Occipital lobe (tissue), 1 donor: ENCODE measurements at regions not wholly inside any gene's neighbourhood (a gene's known extent, or its start where the extent isn't known, plus 50 kb on each side); places are given as distances from the start of the nearest gene placed in this dataset.
"Not testable (repeated sequence)": the region's sequence is repeated elsewhere in the genome, so short reads cannot be mapped to it uniquely, and the experiment has no call there.

ENCODE experiments used
- DNase-seq: peaks from one replicate; lab custom pipeline; 2025; lab: John Stamatoyannopoulos, UW

- no peak for DNase-seq
These were observed 169.0 kb upstream of the GRK3 start for GRCh38 chr22:25395468-25395867.

DNA sequence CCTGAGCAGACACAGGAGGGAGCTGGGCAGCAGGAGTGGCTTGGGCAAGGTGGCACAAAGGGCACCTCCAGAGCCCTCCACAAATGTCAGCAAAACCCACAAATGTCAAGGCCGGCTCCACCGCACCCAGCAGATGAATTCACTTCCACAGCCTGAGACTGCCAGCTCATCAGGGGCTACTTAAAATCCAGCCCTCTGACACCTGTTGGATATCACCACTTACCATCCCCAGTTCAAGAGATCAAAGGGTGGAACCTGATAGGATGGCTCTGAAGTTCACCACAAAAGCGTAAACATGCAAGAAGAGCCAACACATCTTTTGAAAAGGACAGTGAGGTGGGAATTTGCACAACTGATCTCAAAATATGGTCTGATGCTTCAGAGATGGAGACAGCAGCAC, 168.6 kb upstream of the GRK3 start:
- DNase-seq: no peak

DNA sequence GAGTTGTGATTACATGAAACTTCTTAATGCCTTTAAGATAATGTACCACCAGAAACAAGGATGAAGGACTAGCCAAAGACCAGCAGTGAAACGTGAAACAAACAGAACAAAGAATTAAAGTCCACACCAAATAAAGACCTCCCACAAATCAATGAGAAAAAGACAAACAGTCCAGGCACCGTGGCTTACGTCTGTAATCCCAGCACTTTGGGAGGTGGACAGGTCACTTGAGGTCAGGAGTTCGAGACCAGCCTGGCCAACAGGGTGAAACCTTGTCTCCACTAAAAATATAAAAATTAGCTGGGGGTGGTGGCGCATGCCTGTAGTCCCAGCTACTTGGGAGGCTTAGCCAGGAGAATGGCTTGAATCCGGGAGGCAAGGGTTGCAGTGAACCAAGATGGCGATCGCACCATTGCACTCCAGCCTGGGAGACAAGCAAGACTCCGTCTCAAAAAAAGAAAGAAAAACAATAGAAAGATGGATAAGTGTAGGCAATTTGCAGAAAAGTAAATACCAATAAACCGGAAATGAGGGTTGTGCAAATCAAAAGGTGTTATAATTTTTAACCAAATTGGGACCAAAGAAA, 167.8 kb upstream of the GRK3 start:
- DNase-seq: no peak

DNA sequence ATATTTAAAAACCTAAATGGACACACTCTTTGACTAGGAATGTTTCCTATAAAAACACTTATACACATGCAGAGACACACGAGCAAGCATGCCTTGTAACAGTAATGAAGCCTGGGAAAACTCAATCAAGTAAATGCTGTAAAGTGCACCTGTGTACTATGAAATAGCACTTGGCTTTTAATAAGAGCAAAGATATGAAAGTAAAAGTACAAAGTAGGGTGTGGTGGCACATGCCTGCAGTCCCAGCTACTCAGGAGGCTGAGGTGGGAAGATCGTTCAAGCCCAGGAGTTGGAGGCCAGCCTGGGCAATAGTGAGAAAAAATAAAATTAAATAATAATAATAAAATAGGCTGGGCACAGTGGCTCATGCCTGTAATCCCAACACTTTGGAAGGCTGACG, 166.9 kb upstream of the GRK3 start:
- DNase-seq: no peak

DNA sequence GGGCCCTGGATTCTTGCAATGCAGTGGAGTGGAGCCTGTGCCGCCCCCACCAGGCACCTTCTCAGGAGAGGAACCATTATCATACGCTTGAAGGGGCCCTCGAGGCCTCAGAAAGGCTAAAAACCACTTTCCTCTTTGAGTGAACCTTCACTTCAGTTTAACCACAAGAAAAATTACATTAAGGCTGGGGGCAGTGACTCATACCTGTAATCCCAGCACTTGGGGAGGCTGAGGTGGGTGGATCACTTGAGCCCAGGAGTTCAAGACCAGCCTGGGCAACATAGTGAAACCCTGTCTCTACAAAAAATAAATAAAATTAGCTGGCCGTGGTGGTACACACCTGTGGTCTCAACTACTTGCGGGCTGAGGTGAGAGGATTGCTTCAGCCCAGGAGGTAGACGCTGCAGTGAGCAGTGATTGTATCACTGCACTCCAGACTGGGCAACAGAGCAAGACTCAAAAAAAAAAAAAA, 165.8 kb upstream of the GRK3 start:
- DNase-seq: not testable (repeated sequence)

- DNase-seq: no peak
These were observed 164.8 kb upstream of the GRK3 start for GRCh38 chr22:25399649-25400151.

DNA sequence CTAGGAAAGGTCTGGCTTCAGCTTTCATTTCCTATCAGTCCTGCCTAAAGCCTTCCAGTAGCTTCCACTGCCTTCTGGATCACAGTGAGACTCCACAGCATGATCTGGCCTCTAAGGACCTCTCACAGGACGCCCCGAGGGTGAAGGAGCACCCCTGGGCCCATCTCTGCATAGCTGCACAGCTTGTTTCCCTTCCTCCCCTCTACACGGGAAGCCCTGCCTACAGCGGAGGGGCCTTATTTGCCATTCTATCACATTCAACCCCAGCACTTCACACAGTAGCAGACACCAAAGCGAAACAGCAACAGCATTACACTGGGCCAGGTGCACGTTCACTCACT, 162.3 kb upstream of the GRK3 start:
- no peak for DNase-seq

DNA sequence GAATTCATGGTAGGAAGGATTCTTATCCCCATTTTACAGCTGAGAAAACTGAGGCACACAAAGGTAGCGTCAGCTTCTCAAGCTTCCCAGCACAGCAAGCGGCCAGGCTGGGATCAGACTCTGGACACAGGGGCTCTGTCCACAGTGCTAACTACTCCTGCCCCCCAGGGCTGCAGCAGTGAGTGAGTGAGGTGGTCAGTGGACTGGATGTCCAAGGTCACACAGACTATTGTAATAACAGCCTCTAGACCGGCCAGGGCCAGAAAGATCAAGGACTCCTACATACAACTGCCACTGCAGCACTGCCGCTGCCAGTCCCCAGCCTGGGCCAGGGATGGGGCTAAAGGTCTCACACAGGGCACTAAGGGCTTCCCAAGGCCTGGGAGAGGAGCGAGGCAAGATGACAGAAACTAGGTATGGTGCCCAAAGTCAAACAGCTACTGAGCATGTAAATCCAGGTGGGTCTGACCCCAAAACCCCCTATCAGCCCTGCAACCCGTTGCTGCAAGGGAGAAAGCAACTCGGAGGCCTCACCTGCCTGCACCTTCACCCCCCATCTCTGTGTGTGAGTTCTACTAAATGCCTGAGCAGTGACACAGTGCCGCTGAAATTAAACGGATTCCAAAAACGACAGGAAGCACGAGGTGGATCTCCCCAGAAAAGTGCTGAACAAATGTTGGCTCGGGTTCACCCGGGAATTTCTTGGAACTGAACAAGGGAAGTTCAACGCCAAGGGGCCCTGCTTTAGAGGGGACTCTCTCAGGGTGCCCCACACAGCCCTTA, 161.8 kb upstream of the GRK3 start:
- DNase-seq: no peak

GRCh38 chr22:25403284-25403810, 161.1 kb upstream of the GRK3 start:
- DNase-seq: no peak

DNA sequence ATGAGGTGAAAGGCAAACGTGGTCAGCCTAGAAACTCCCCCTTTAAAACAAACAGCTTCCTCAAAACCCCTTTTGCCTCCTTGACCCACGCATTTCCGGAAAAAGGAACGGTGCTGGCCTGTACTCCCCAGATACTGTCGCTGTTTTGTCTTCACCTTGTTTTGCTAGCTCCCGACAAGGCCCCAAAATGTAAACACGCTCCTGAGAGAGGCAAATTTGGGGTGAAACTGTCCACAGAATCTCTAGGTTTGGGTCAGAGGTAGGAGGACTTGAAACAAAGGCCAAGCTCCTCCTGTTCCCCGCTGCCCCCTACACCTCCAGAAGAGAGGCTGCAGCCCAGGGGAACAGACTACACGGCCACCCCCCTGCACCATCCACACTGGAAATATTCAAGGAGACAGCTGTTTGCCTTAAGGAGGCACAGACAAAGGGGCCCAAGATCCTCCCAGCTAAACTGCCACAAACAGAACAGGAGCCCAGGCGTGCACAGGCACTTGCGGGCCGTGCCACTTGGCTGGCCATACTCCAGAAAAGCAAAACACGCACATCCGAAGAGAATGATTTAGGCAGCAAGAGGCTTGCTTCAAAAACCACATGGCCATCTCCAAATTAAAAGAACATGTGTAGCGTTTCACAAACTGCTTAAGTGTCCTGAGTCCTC, 160.5 kb upstream of the GRK3 start:
- no peak for DNase-seq

DNA sequence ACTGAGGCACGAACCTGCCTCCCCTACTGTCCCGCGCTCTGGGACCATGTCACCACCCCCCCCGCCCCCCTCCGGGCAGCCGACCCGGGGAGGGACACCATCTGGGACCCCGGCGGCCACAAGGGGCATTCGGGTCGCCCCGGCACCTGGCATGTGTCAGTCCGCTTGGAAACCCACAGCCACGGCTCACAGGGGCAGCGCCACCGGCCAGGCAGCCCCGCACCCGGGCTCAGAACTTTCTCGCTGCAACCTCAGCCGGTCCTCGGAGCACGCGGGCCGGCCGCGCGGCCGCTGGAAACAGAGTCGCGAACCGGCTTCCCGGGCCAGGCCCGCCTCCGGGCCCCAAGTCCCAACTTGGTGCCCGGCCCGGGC, 159.9 kb upstream of the GRK3 start:
- DNase-seq: no peak

- peak; percentile 59 for DNase-seq
These were observed 159.3 kb upstream of the GRK3 start for GRCh38 chr22:25404928-25405816.

DNA sequence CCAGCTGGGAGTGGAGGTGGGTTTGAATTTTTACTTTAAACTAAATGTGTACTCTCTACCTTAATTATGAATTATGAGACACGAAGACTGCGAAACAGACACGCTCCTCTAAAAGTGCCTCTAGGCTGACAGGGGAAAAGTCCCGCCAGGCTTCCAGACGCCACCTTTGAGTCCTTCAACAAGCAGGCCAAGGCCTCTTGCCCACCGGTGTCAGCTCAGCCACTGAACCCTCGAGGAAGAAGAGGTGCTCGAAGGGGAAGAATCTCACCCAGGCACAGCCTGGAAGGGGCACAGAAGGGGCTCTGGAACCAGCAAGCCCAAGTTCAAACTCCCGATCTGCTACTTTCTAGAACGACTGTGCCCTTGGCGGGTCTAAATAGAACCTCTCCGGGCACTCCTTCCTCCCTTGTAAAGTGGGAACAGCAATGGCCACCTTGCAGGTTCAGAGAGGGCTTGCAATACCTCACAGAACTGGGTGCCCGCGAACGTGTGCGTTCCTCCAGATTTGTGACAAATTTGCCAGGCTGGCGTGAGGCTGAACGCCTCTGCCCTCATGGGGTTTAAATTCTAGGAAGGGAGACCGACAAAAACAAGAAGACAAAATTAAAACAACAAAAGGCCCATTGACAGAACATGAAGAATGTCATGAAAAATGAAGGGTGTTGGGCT, 158.5 kb upstream of the GRK3 start:
- DNase-seq: no peak

DNA sequence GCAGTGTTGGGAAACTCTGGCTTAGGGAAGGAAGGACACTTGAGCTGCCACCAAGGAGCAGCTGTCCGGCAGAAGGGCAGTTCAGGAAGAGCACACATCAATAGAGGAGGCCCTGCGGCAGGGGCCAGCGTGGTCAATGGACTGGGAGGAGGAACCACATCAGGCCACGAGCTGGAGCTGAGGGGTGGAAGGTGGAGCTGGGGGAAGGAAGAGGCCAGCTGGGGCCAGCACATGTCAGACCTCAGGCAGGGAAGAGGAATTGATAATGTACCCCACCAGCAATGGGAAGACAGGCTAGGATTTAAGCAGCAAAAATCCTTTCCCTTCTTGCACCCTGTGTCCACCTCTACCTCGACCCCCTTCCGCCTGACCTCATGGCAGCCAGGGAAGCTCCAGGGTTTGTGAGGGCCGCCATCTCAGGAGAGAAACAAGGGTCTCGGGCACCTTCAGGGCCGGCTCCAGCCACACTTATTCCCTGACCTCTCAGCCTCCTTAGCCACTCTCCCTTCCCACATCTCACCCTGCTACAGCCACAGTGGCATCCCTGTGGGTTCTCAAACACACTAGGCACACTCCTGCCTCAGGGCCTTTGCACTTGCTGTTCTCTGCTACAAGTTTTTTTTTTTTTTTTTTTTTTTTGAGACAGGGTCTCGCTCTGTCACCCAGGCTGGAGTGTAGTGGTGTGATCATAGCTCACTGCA, 157.8 kb upstream of the GRK3 start:
- no peak for DNase-seq

DNA sequence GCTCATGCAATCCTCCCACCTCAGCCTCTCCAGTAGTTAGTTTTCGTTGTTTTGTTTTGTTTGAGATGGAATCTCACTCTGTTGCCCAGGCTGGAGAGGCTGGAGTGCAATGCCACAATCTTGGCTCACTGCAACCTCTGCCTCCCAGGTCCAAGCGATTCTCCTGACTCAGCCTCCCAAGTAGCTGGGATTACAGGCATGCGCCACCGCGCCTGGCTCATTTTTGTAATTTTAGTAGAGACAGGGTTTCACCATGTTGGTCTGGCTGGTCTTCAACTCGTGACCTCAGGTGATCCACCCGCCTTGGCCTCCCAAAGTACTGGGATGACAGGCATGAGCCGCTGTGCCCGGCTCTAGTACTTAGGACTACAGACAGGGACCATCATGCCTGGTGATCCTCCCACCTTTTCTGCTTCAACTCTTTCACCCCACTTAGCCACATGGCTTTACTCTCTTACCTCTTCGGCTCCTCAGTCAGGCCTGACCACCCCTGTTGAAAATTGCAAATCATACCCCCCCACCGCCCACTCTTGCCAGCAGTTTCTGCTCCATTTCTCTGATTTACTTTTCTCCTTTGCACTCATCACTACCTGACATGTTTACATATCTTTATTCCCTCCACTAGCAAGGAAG, 157.1 kb upstream of the GRK3 start:
- no peak for DNase-seq

GRCh38 chr22:25407859-25408229, 156.6 kb upstream of the GRK3 start:
- no peak for DNase-seq

DNA sequence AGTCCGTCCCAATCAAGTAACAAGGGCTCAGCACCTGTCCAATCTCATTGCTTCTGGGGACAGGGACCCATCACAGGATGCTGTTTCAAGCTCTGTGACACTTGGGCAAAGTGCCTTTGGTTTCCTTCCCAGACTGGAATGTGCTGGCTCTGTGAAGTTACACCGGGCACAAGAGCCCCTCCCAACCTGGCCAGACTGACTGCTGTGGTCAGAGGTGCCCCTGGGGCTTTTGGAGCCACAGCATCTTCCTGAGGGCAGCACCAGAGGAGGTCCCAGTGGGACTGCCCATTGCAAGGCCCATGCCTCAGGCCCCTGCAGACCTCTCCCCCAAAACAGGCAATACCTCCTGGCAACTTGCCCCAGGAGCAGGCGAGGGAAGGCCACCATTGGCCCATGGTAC, 155.2 kb upstream of the GRK3 start:
- no peak for DNase-seq

- DNase-seq: no peak
These were observed 153.6 kb upstream of the GRK3 start for GRCh38 chr22:25410849-25411248.

DNA sequence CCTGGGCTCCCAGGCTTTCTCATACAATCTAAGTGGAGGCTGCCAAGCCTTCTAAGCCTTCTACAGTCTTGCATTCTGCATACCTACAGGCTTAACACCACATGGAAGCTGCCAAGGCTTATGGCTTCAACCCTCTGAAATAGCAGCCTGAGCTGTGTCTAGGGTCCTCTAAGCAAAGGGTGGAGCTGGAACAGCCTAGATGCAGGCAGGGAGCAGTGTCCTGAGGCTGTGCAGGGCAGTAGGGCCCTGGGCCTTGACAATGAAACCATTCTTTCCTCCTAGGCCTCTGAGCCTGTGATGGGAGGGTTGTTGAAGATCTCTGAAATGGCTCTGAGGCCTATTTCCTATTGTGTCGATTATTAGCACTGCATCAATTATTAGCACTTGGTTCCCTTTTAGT, 150.9 kb upstream of the GRK3 start:
- no peak for DNase-seq

- not testable (repeated sequence) for DNase-seq
These were observed 148.7 kb upstream of the GRK3 start for GRCh38 chr22:25415731-25416130.
